Retinal pigment epithelial cell (primary cell): ENCODE measurements at regions not wholly inside any gene's neighbourhood (a gene's known extent, or its start where the extent isn't known, plus 50 kb on each side); places are given as distances from the start of the nearest gene placed in this dataset.

Experiments
- DNase-seq: peaks from one replicate; pipeline ENCODE4 v3.0.0-alpha.2; 2010; ENCODE audit warnings: low read depth
- H3K4me3 ChIP-seq: 2 replicates; pipeline ENCODE4 v1.5.1; 2011; ENCODE audit warnings: mild to moderate bottlenecking, low read length, control low read depth, moderate library complexity
- TF ChIP-seq, protein P1 (sequence below): conservative IDR thresholded peaks from 2 replicates; pipeline ENCODE4 v1.5.1; 2011; ENCODE audit warnings: low read depth, low read length, control low read depth, inconsistent platforms

DNA sequence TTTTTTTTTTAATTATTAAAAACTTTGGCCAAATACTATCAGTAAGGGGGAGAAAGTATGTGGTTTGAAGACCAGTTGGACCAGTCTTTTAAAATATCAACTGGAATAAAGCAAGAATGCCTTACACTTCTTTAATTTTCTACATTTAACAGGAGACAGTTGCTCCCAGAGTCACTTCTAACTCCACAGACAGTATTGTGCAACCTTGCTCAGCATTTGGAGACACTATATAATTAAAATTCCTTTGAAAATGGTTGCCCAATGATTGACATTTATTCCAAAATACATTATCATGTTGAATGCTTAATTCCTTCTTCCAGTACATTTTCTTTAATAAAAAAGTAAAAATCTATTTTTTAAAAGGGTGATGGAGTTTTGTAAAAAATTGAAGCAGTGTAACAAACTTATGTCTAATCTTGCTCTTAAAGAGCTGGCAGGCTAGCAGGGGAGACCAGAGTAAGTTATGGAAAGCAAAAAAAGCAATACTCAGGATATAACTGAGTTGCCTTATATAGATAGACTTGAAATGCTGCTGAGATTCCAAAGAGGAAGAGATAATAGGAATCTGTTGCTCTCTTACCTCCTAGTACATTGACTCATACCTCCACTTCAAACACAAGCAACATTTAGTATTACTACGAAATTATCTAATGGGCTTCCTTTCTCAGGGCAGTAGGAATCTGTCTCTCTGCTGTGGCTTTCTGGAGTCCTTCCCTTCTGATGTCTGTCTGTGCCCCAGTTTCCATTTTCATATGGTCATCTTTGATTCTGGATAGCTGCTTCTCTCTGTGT, 69.7 kb upstream of the RGL1 start:
- no peak for DNase-seq
- TF ChIP-seq, protein P1, sequence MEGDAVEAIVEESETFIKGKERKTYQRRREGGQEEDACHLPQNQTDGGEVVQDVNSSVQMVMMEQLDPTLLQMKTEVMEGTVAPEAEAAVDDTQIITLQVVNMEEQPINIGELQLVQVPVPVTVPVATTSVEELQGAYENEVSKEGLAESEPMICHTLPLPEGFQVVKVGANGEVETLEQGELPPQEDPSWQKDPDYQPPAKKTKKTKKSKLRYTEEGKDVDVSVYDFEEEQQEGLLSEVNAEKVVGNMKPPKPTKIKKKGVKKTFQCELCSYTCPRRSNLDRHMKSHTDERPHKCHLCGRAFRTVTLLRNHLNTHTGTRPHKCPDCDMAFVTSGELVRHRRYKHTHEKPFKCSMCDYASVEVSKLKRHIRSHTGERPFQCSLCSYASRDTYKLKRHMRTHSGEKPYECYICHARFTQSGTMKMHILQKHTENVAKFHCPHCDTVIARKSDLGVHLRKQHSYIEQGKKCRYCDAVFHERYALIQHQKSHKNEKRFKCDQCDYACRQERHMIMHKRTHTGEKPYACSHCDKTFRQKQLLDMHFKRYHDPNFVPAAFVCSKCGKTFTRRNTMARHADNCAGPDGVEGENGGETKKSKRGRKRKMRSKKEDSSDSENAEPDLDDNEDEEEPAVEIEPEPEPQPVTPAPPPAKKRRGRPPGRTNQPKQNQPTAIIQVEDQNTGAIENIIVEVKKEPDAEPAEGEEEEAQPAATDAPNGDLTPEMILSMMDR, result no peak
- no peak overlapping the region for H3K4me3 ChIP-seq

- peak; percentile 32 for DNase-seq
- no peak overlapping the region for H3K4me3 ChIP-seq
- TF ChIP-seq, protein P1, result no peak
Measured at GRCh38 chr1:183734543-183735036, 70.3 kb upstream of the RGL1 start.

- TF ChIP-seq, protein P1, result no peak
- no peak overlapping the region for H3K4me3 ChIP-seq
- no peak for DNase-seq
Measured at GRCh38 chr1:183733715-183734114, 71.2 kb upstream of the RGL1 start.

DNA sequence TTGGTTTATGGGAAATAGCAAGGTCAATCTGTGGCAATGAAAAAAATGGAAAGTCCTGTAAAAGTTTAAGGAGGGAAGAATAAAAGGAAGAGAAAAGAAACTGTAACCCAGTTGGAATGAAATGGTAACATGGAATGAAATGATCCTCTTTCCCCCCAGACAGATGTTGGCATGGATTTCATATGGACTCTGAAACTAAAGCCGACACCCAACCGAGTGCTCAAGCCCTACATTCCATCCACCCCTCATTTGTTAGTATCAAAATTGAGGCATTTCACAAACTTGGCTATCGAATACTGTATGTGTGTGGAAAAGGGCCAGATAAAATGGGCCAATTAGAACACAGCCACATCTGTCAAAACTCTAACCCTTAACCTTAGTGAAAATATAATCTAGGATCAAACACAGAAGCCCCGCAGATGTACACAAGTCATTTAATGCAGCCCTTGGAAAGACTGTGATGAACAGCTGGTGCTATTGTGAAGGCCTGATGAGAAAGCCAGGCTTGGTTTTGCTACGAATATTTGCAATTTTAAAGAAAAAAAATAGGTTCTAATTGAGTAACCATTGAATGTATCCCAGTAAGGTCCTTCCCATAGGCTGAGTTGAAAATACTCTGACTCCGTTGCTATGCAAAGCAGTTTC, 72.6 kb upstream of the RGL1 start:
- TF ChIP-seq, protein P1, result no peak
- DNase-seq, result no peak
- no peak overlapping the region for H3K4me3 ChIP-seq

GRCh38 chr1:183730886-183731573, 73.9 kb upstream of the RGL1 start:
- TF ChIP-seq, protein P1, result no peak
- DNase-seq, result no peak
- no peak overlapping the region for H3K4me3 ChIP-seq

DNA sequence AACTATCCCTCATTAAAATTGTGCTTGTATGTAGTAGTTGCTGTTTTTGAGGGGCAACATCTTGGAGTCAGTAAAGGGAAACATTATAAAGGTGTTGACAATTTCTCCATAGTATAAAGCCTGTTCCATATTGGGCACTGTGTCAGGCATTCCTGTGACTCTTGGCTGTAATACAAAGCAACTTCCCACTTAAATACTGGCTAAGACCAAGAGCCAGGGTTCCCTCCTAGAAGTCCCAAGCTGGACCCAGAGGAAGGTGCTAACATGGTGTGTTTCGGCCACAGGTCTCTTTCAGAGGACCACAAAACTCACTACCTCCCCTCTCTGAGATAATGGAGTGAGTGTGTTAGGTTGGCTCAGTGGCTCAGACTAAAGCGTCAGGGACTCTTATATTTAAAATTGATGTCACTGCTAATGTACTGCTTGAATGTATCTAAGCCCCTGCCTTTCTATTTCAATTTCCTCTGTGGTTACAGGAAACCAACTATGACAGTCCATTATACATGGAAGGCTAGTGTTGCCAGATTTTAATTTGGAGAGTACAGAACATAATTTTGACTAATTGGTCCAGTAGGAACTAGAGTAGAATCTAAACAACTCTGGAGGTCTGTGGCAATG, 74.7 kb upstream of the RGL1 start:
- DNase-seq, result no peak
- TF ChIP-seq, protein P1, result no peak
- H3K4me3 ChIP-seq, result no peak overlapping the region
